ENCODE measurements at regions not wholly inside any gene's neighbourhood (a gene's known extent, or its start where the extent isn't known, plus 50 kb on each side); places are given as distances from the start of the nearest gene placed in this dataset.

GRCh38 chrX:3777416-3777815 is 64.0 kb upstream of the PRKX start:
- DNase-seq (ENCODE audit: low read depth), result no peak
- TF ChIP-seq CTCF (IDR thresholded peaks at IDR 0.05; ENCODE audit: control insufficient read depth, insufficient read depth, low read depth, low read length, missing control alignments), result no peak
- H3K4me3 ChIP-seq (ENCODE audit: control insufficient read depth, low read depth, low read length), result no peak overlapping the region

- TF ChIP-seq CTCF (IDR thresholded peaks at IDR 0.05; ENCODE audit: control insufficient read depth, insufficient read depth, low read depth, low read length, missing control alignments), result no peak
- DNase-seq (ENCODE audit: low read depth), result no peak
- H3K4me3 ChIP-seq (ENCODE audit: control insufficient read depth, low read depth, low read length), result no peak overlapping the region
Observed at GRCh38 chrX:3771766-3772165, 58.3 kb upstream of the PRKX start.

- no peak for TF ChIP-seq CTCF (IDR thresholded peaks at IDR 0.05; ENCODE audit: control insufficient read depth, insufficient read depth, low read depth, low read length, missing control alignments)
- no peak for DNase-seq (ENCODE audit: low read depth)
- H3K4me3 ChIP-seq (ENCODE audit: control insufficient read depth, low read depth, low read length), result no peak overlapping the region
Observed at GRCh38 chrX:3768881-3769280, 55.4 kb upstream of the PRKX start.
